GM23248 (cell line): ENCODE measurements at regions not wholly inside any gene's neighbourhood (a gene's known extent, or its start where the extent isn't known, plus 50 kb on each side); places are given as distances from the start of the nearest gene placed in this dataset.

ENCODE experiments used
- DNase-seq: peaks from one replicate; pipeline ENCODE4 v3.0.0-alpha.2; 2015
- H2AFZ ChIP-seq: fragments of 200-600 bp; sonication (generic); 2 replicates; pipeline ENCODE4 v1.6.1; 2016; ENCODE audit warnings: antibody characterized with exemption
- H3F3A ChIP-seq: fragments of 200-600 bp; sonication (generic); 2 replicates; pipeline ENCODE4 v1.6.1; 2016; ENCODE audit warnings: mild to moderate bottlenecking, antibody characterized with exemption, mixed run types; ENCODE audit not compliant: insufficient read depth
- H3K27ac ChIP-seq: fragments of 200-600 bp; sonication (generic); 2 replicates; pipeline ENCODE4 v1.5.1; 2016; ENCODE audit warnings: mild to moderate bottlenecking
- H3K27me3 ChIP-seq: fragments of 200-600 bp; sonication (generic); replicated peaks from 2 replicates; pipeline ENCODE4 v1.6.1; 2016; ENCODE audit warnings: mild to moderate bottlenecking; ENCODE audit not compliant: insufficient read depth
- H3K36me3 ChIP-seq: fragments of 200-600 bp; sonication (generic); 2 replicates; pipeline ENCODE4 v1.6.1; 2016; ENCODE audit warnings: low read depth, mild to moderate bottlenecking
- H3K4me1 ChIP-seq: fragments of 200-600 bp; sonication (generic); 2 replicates; pipeline ENCODE4 v1.6.1; 2016; ENCODE audit warnings: mild to moderate bottlenecking; ENCODE audit not compliant: insufficient read depth
- H3K4me2 ChIP-seq: fragments of 200-600 bp; sonication (generic); one replicate; pipeline ENCODE4 v1.6.1; 2016; ENCODE audit warnings: mild to moderate bottlenecking; ENCODE audit not compliant: unreplicated experiment
- H3K4me3 ChIP-seq: fragments of 200-600 bp; sonication (generic); 2 replicates; pipeline ENCODE4 v1.5.1; 2016; ENCODE audit warnings: mild to moderate bottlenecking
- H3K79me2 ChIP-seq: fragments of 200-600 bp; sonication (generic); 2 replicates; pipeline ENCODE4 v1.6.1; 2016; ENCODE audit warnings: mild to moderate bottlenecking; ENCODE audit not compliant: insufficient read depth
- H3K9ac ChIP-seq: fragments of 200-600 bp; sonication (generic); 2 replicates; pipeline ENCODE4 v1.6.1; 2016; ENCODE audit warnings: mild to moderate bottlenecking
- H3K9me2 ChIP-seq: fragments of 200-600 bp; sonication (generic); 2 replicates; pipeline ENCODE4 v1.6.1; 2016; ENCODE audit warnings: mixed run types, mild to moderate bottlenecking, moderate library complexity; ENCODE audit not compliant: insufficient read depth
- H3K9me3 ChIP-seq: fragments of 200-600 bp; sonication (generic); one replicate; pipeline ENCODE4 v1.6.1; 2017; ENCODE audit warnings: low read depth
- H4K20me1 ChIP-seq: fragments of 200-600 bp; sonication (generic); 2 replicates; pipeline ENCODE4 v1.6.0; 2016; ENCODE audit not compliant: insufficient read depth
- EZH2 ChIP-seq: fragments of 200-600 bp; sonication (generic); IDR thresholded peaks from 2 replicates; pipeline ENCODE4 v1.6.1; 2018; ENCODE audit warnings: antibody characterized with exemption, mild to moderate bottlenecking; ENCODE audit not compliant: insufficient read depth, poor library complexity, severe bottlenecking
- EZH2phosphoT487 ChIP-seq: fragments of 200-600 bp; sonication (generic); IDR thresholded peaks from 2 replicates; pipeline ENCODE4 v1.6.1; 2018; ENCODE audit warnings: antibody characterized with exemption, moderate library complexity, mild to moderate bottlenecking, low read depth; ENCODE audit not compliant: insufficient read depth
- WGBS, 2 experiments: methylation state at CpG; one replicate each; pipeline ENCODE4 v1.1.6; 2015 to 2017; ENCODE audit warnings: low lambda C conversion rate in 2 of 2, low coverage in 1 of 2; ENCODE audit errors: missing lambda C conversion rate in 2 of 2; 5-methylcytosine and 5-hydroxymethylcytosine counted together
- in situ Hi-C: fragments of 300-500 bp; cut with MboI; formaldehyde crosslinking; loops from 2 replicates; pipeline ENCODE4 v1.15.0; 2020

GRCh38 chr13:74886502-74886901 lies 595.5 kb downstream of the TBC1D4 start:
- Histone ChIP-seq H3K9ac (no peak overlapping the region), H3K9me2 (no peaks in the 10 kb centered on the region), H3K27me3 (no peaks in the 10 kb centered on the region), H2AFZ (no peak overlapping the region), H4K20me1 (no peaks in the 10 kb centered on the region), H3K36me3 (no peaks in the 10 kb centered on the region), H3F3A (no peaks in the 10 kb centered on the region), H3K9me3 (no peaks in the 10 kb centered on the region), H3K4me3 (no peak overlapping the region), H3K4me2 (no peak overlapping the region), H3K27ac (no peak overlapping the region), H3K4me1 (no peaks in the 10 kb centered on the region), H3K79me2 (no peaks in the 10 kb centered on the region)
- WGBS, 2 experiments: 35 to 40% methylated on average over 3 of the region's 3 CpGs
- in situ Hi-C loops: no loop called here
- DNase-seq: peak; percentile 47
- TF ChIP-seq EZH2 (no peak), EZH2phosphoT487 (no peak)

- TF ChIP-seq EZH2phosphoT487 (no peak), EZH2 (no peak)
- no peaks in the 10 kb centered on the region for H3K9me3 ChIP-seq
- no peaks in the 10 kb centered on the region for H3K79me2 ChIP-seq
- H3K9me2 ChIP-seq: no peaks in the 10 kb centered on the region
- no peaks in the 10 kb centered on the region for H3K4me1 ChIP-seq
- no peak overlapping the region for H3K9ac ChIP-seq
- no peak overlapping the region for H3K4me2 ChIP-seq
- no peaks in the 10 kb centered on the region for H3K36me3 ChIP-seq
- H3K4me3 ChIP-seq: no peak overlapping the region
- 62 to 65% methylated on average over 3 of the region's 3 CpGs for WGBS, 2 experiments
- in situ Hi-C loops: no loop called here
- H3K27me3 ChIP-seq: no peaks in the 10 kb centered on the region
- no peak overlapping the region for H2AFZ ChIP-seq
- DNase-seq: peak; percentile 19
- no peaks in the 10 kb centered on the region for H4K20me1 ChIP-seq
- H3F3A ChIP-seq: no peaks in the 10 kb centered on the region
- no peak overlapping the region for H3K27ac ChIP-seq
These were observed 598.1 kb downstream of the TBC1D4 start for GRCh38 chr13:74883834-74884233.

- Histone ChIP-seq H3K9ac (no peak overlapping the region), H4K20me1 (no peaks in the 10 kb centered on the region), H3K4me2 (peak overlapping the region; percentile 11), H3K4me3 (no peak overlapping the region), H3K9me3 (peaks cover 6% of the 10 kb centered on the region), H3K9me2 (no peaks in the 10 kb centered on the region), H3K27me3 (no peaks in the 10 kb centered on the region), H3F3A (peaks cover 18% of the 10 kb centered on the region), H3K4me1 (peaks cover 17% of the 10 kb centered on the region; the same call in 1 of the 2 replicates), H3K79me2 (no peaks in the 10 kb centered on the region), H3K36me3 (no peaks in the 10 kb centered on the region), H3K27ac (no peak overlapping the region), H2AFZ (no peak overlapping the region)
- TF ChIP-seq EZH2phosphoT487: no peak
- TF ChIP-seq EZH2: no peak
- in situ Hi-C loops: no loop called here
- DNase-seq: no peak
These were observed 610.4 kb downstream of the TBC1D4 start for GRCh38 chr13:74871369-74872070.

- DNase-seq: peak; percentile 43
These were observed 611.1 kb downstream of the TBC1D4 start for GRCh38 chr13:74870865-74871264.

GRCh38 chr13:74869846-74870245 lies 612.1 kb downstream of the TBC1D4 start:
- Histone ChIP-seq H3K27me3 (no peaks in the 10 kb centered on the region), H3K4me1 (peaks cover 17% of the 10 kb centered on the region; the same call in 1 of the 2 replicates), H3K9me3 (peaks cover 6% of the 10 kb centered on the region), H4K20me1 (no peaks in the 10 kb centered on the region), H3K4me3 (no peak overlapping the region), H3K27ac (no peak overlapping the region), H3K79me2 (no peaks in the 10 kb centered on the region), H3K9me2 (no peaks in the 10 kb centered on the region), H3K36me3 (no peaks in the 10 kb centered on the region), H2AFZ (no peak overlapping the region), H3F3A (peaks cover 18% of the 10 kb centered on the region), H3K9ac (no peak overlapping the region), H3K4me2 (no peak overlapping the region)
- peak; percentile 10 for DNase-seq
- WGBS, 2 experiments: 83 to 84% methylated on average over 2 of the region's 2 CpGs
- in situ Hi-C loops: no loop called here
- TF ChIP-seq EZH2phosphoT487 (no peak), EZH2 (no peak)

More at GRCh38 chr13:74870865-74871264, 611.1 kb downstream of the TBC1D4 start:
- in situ Hi-C loops: no loop called here
- no peaks in the 10 kb centered on the region for H3K79me2 ChIP-seq
- no peak overlapping the region for H3K27ac ChIP-seq
- peaks cover 6% of the 10 kb centered on the region for H3K9me3 ChIP-seq
- H3K4me3 ChIP-seq: no peak overlapping the region
- peaks cover 17% of the 10 kb centered on the region; the same call in 1 of the 2 replicates for H3K4me1 ChIP-seq
- H3K4me2 ChIP-seq: peak overlapping the region; percentile 11
- H3F3A ChIP-seq: peaks cover 18% of the 10 kb centered on the region
- 56 to 59% methylated on average over 2 of the region's 2 CpGs for WGBS, 2 experiments
- no peaks in the 10 kb centered on the region for H3K9me2 ChIP-seq
- H3K36me3 ChIP-seq: no peaks in the 10 kb centered on the region
- H3K27me3 ChIP-seq: no peaks in the 10 kb centered on the region
- H3K9ac ChIP-seq: no peak overlapping the region
- H2AFZ ChIP-seq: no peak overlapping the region
- no peaks in the 10 kb centered on the region for H4K20me1 ChIP-seq
- TF ChIP-seq EZH2phosphoT487: no peak
- no peak for TF ChIP-seq EZH2
